ENCODE measurements at regions not wholly inside any gene's neighbourhood (a gene's known extent, or its start where the extent isn't known, plus 50 kb on each side); places are given as distances from the start of the nearest gene placed in this dataset.

DNA sequence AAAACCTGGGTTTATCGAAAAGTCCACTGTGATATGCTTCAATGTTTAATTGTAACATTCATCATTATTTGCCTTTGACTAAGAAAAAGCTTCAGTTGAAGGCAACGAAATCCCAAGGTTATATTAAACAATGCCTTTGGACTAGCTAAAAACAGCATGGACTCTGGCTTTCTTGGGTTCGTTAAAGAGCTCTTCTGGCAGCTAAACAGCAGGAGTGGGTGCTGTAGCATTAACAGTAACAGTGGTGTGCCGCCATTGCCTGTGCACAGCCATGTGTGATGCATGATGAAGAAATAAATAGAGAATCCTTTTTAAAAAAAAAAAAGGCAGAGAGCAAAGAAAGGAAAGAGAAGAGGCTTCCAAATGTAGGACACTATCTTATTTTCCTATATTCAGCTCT, 406.6 kb upstream of the FAT3 start:
- TF ChIP-seq EZH2 (IDR thresholded peaks at IDR 0.05; ENCODE audit: borderline replicate concordance, low read length) (no peak), CTCF (conservative IDR thresholded peaks at IDR 0.05 in 1 of 2, IDR thresholded peaks at IDR 0.05 in 1 of 2; ENCODE audit: extremely low read depth in 1 of 2, insufficient read depth in 1 of 2, low read depth in 1 of 2, low read length in 2 of 2) (no peak)
